CD4-positive, alpha-beta T cell (primary cell): ENCODE measurements at regions not wholly inside any gene's neighbourhood (a gene's known extent, or its start where the extent isn't known, plus 50 kb on each side); places are given as distances from the start of the nearest gene placed in this dataset.

Experiments
- ATAC-seq: fragments of 200-7000 bp; cut with Tn5 transposase; one replicate; pipeline ENCODE4 v1.10.0; 2022; ENCODE audit warnings: mild to moderate bottlenecking; ENCODE audit not compliant: poor library complexity
- CTCF ChIA-PET: fragments of 350-600 bp; sonication (Branson Sonifier 250); formaldehyde crosslinking; loops from one replicate; lab custom pipeline; 2021; ENCODE audit warnings: antibody characterized with exemption, inconsistent platforms; lab: Charles Lee
- POLR2A ChIA-PET: fragments of 350-600 bp; sonication (Branson Sonifier 250); formaldehyde crosslinking; loops from one replicate; lab custom pipeline; 2021; ENCODE audit warnings: antibody characterized with exemption, inconsistent platforms; lab: Charles Lee
- DNase-seq, 14 experiments: peaks; one replicate each; pipeline ENCODE4 v3.0.0-alpha.2; 2013 to 2020; ENCODE audit warnings: mixed read lengths in 2 of 14
- H3K27ac ChIP-seq, 2 donors: one replicate each; pipeline versions ENCODE4 v1.5.1 to v1.7.0; 2013; ENCODE audit warnings: low read length in 2 of 2, low read depth in 1 of 2, mild to moderate bottlenecking in 1 of 2
- H3K27me3 ChIP-seq, 2 experiments: 1 replicate in 1 of 2; 2 replicates in 1 of 2; pipeline versions ENCODE4 v1.6.1 to v1.7.0; 2013; ENCODE audit warnings: low read length in 2 of 2, control low read depth in 1 of 2, mild to moderate bottlenecking in 1 of 2, moderate library complexity in 1 of 2; ENCODE audit not compliant: insufficient read depth in 2 of 2, control insufficient read depth in 1 of 2
- H3K36me3 ChIP-seq: one replicate; pipeline ENCODE4 v1.6.1; 2013; ENCODE audit warnings: low read length, control low read depth; ENCODE audit not compliant: insufficient read depth
- H3K4me1 ChIP-seq: one replicate; pipeline ENCODE4 v1.6.1; 2013; ENCODE audit warnings: low read length, control low read depth; ENCODE audit not compliant: insufficient read depth
- H3K4me3 ChIP-seq: one replicate; pipeline ENCODE4 v1.5.1; 2013; ENCODE audit warnings: mild to moderate bottlenecking, low read length, moderate library complexity
- H3K9me3 ChIP-seq, 2 experiments: 1 replicate in 1 of 2; 2 replicates in 1 of 2; pipeline versions ENCODE4 v1.6.1 to v1.7.0; 2013; ENCODE audit warnings: low read length in 2 of 2, mild to moderate bottlenecking in 2 of 2, control low read depth in 1 of 2, moderate library complexity in 1 of 2; ENCODE audit not compliant: control insufficient read depth in 1 of 2, insufficient read depth in 1 of 2
- H3K27ac Mint-ChIP-seq: one replicate; pipeline ENCODE4 v1.8.0; 2020; ENCODE audit warnings: mixed read lengths
- H3K27me3 Mint-ChIP-seq: one replicate; pipeline ENCODE4 v1.8.0; 2021; ENCODE audit warnings: mixed read lengths
- H3K36me3 Mint-ChIP-seq: one replicate; pipeline ENCODE4 v1.8.0; 2021; ENCODE audit warnings: low read depth, mixed read lengths
- H3K4me1 Mint-ChIP-seq: one replicate; pipeline ENCODE4 v1.8.0; 2021; ENCODE audit warnings: low read depth, mixed read lengths
- H3K4me3 Mint-ChIP-seq: one replicate; pipeline ENCODE4 v1.8.0; 2020; ENCODE audit warnings: mild to moderate bottlenecking, mixed read lengths
- H3K9me3 Mint-ChIP-seq: one replicate; pipeline ENCODE4 v1.8.0; 2020; ENCODE audit warnings: mixed read lengths
- CTCF ChIP-seq: fragments of 200-600 bp; IDR thresholded peaks from one replicate; pipeline ENCODE4 v1.8.0; 2022; ENCODE audit warnings: antibody characterized with exemption, mild to moderate bottlenecking
- intact Hi-C, 2 experiments: fragments of 100-400 bp; cut with DNase I in 1 of 2; cut with micrococcal nuclease in 1 of 2; formaldehyde crosslinking; loops; one replicate each; pipeline versions ENCODE4 v1.15.1 to v1.9.0; 2023 to 2025; cut with DNase I, micrococcal nuclease

GRCh38 chr2:196329959-196330358 lies 158.6 kb upstream of the STK17B start:
- Histone ChIP-seq H3K4me3 (no peak overlapping the region), H3K27ac (no peak overlapping the region), H3K27me3 (no peaks in the 10 kb centered on the region), H3K4me1 (no peaks in the 10 kb centered on the region), H3K9me3 (no peaks in the 10 kb centered on the region), H3K36me3 (no peaks in the 10 kb centered on the region)
- H3K9me3 Mint-ChIP-seq, result no peaks in the 10 kb centered on the region
- no peaks in the 10 kb centered on the region for H3K36me3 Mint-ChIP-seq
- no peaks in the 10 kb centered on the region for H3K4me1 Mint-ChIP-seq
- H3K4me3 Mint-ChIP-seq, result no peak overlapping the region
- H3K27me3 Mint-ChIP-seq, result no peaks in the 10 kb centered on the region
- ChIA-PET CTCF (no interaction called here), POLR2A (no interaction called here)
- ATAC-seq (no peak), DNase-seq (no peak)
- intact Hi-C loops, result loop anchor here (10.0 kb wide), 3 partner anchors 45 to 835 kb away; no protein-coding TSS in a partner anchor
- no peak for TF ChIP-seq CTCF
- no peak overlapping the region for H3K27ac Mint-ChIP-seq

- Mint-ChIP-seq H3K9me3 (no peaks in the 10 kb centered on the region), H3K36me3 (no peaks in the 10 kb centered on the region), H3K4me3 (no peak overlapping the region), H3K27me3 (no peaks in the 10 kb centered on the region), H3K27ac (no peak overlapping the region), H3K4me1 (no peaks in the 10 kb centered on the region)
- Histone ChIP-seq H3K4me1 (no peaks in the 10 kb centered on the region), H3K27ac (no peak overlapping the region), H3K9me3 (no peaks in the 10 kb centered on the region), H3K36me3 (no peaks in the 10 kb centered on the region), H3K27me3 (no peaks in the 10 kb centered on the region), H3K4me3 (no peak overlapping the region)
- ChIA-PET CTCF (no interaction called here), POLR2A (no interaction called here)
- intact Hi-C loops, result loop anchor here (10.0 kb wide), 3 partner anchors 46 to 836 kb away; no protein-coding TSS in a partner anchor
- TF ChIP-seq CTCF, result no peak
- ATAC-seq (no peak), DNase-seq (no peak)
These were observed 159.3 kb upstream of the STK17B start for GRCh38 chr2:196330645-196331044.

GRCh38 chr2:196331143-196331542 lies 159.8 kb upstream of the STK17B start:
- intact Hi-C loops, result loop anchor here (10.0 kb wide), 3 partner anchors 46 to 836 kb away; no protein-coding TSS in a partner anchor
- Mint-ChIP-seq H3K4me3 (no peak overlapping the region), H3K27ac (no peak overlapping the region), H3K36me3 (no peaks in the 10 kb centered on the region), H3K27me3 (no peaks in the 10 kb centered on the region), H3K9me3 (no peaks in the 10 kb centered on the region), H3K4me1 (no peaks in the 10 kb centered on the region)
- DNase-seq (no peak), ATAC-seq (no peak)
- Histone ChIP-seq H3K9me3 (no peaks in the 10 kb centered on the region), H3K4me3 (no peak overlapping the region), H3K27ac (no peak overlapping the region), H3K36me3 (no peaks in the 10 kb centered on the region), H3K4me1 (no peaks in the 10 kb centered on the region), H3K27me3 (no peaks in the 10 kb centered on the region)
- TF ChIP-seq CTCF, result no peak
- ChIA-PET CTCF (no interaction called here), POLR2A (interaction anchor here (0.7 kb wide), 1 partner anchor 939 kb away, joined by 3 read pairs; no protein-coding TSS in a partner anchor)
